ENCODE measurements at regions not wholly inside any gene's neighbourhood (a gene's known extent, or its start where the extent isn't known, plus 50 kb on each side); places are given as distances from the start of the nearest gene placed in this dataset.

GRCh38 chr16:66020046-66020445, 346.4 kb upstream of the CDH5 start:
- TF ChIP-seq MAX (IDR thresholded peaks at IDR 0.05) (no peak), RAD21 (IDR thresholded peaks at IDR 0.05; ENCODE audit: low read depth) (no peak), REST (IDR thresholded peaks at IDR 0.05; ENCODE audit: low read depth) (no peak), TAF1 (IDR thresholded peaks at IDR 0.05; ENCODE audit: low read depth) (no peak), USF1 (IDR thresholded peaks at IDR 0.05) (no peak), CEBPB (IDR thresholded peaks at IDR 0.05) (no peak), CREB1 (IDR thresholded peaks at IDR 0.05; ENCODE audit: low read depth) (no peak), YY1 (IDR thresholded peaks at IDR 0.05; ENCODE audit: low read depth) (no peak), TEAD4 (IDR thresholded peaks at IDR 0.05) (no peak), EP300 (IDR thresholded peaks at IDR 0.05; ENCODE audit: borderline replicate concordance) (no peak), EGR1 (IDR thresholded peaks at IDR 0.05) (no peak)

Data from Ishikawa (cell line).